Stimulated activated CD8-positive, alpha-beta memory T cell treated with anti-CD3 and anti-CD28 coated beads, Interleukin-15, amount 100 ng/mL, for 48 hours (primary cell): ENCODE measurements at regions not wholly inside any gene's neighbourhood (a gene's known extent, or its start where the extent isn't known, plus 50 kb on each side); places are given as distances from the start of the nearest gene placed in this dataset.
"Not testable (repeated sequence)": the region's sequence is repeated elsewhere in the genome, so short reads cannot be mapped to it uniquely, and the experiment has no call there.

Experiments
- DNase-seq, 2 donors: peaks; one replicate each; pipeline ENCODE4 v3.0.0-alpha.2; 2020; ENCODE audit warnings: low read depth in 2 of 2

DNA sequence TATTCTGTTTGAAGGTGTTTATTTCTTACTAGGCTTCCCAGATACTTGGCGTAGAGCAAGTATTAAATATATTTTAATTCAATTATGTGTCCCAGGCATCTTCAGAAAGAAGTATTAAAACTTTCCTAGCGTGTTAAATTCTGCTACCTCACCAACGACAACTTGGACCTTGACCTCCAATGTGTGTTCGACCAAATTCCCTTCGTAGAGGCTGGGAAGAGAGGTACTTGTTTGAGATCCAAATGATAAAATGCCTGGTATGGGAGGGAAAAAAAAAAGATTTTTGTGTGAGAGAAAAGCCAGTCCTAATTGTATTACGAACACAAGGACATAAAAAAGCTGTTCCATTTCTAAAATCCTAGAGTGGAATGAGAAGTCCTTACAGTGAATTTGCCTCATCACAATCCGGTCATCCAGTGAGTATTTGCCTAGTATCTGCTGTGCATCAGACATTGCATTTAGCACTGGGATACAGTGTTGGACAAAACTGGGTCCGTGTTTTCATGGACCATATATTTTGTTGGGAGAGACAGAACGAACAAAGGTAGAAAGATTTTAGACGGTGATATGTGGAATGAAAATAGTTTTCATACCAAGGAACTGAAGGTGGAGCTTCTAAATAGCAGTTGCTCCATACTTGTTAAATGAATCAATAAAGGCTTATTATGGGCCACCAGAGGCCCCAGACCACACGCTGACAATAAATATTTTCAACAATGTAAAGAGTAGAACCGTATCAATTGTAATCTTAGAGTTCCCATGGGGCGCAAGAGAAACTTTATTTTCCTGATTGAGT lies 103.1 kb downstream of the KIF4B start:
- DNase-seq = no peak

GRCh38 chr5:155125551-155126095 lies 112.1 kb downstream of the KIF4B start:
- no peak for DNase-seq

- DNase-seq = no peak
Measured at GRCh38 chr5:155126573-155126972, 113.0 kb downstream of the KIF4B start.

- DNase-seq = no peak
Measured at GRCh38 chr5:155127552-155127951, 114.0 kb downstream of the KIF4B start.

DNA sequence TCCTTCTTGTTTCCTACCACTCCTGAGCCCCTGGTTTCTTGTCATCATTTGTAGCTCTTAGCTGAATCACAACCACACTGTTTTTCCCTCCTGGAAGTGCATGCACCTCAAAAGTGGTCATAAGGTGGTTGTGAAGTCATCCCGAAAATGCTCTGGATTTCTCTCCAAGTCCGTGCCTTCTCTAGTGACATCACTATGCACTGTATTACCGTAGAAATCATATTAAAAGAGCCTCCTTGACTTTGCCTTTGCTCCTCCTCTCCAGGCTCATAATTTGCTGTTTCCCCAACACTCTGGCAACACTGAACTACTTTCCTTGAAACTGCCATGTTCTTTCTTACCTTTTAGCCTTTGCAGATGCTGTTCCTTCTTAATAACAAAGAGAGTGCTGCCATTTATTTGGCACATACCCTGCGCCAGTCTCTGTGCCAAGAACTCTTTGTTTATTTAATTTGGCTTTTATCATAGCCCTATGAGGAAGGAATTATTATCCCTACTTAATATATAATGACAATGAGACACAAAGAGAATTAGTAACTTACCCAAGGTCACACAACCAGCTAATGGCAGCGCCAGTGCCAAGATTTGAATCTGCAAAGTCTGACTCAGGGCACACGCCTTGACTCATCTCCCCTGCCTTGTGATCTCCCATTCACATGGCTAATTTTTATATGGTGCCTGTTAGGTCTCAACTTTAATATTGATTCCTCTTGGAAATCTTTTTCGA lies 115.4 kb downstream of the KIF4B start:
- no peak for DNase-seq

DNA sequence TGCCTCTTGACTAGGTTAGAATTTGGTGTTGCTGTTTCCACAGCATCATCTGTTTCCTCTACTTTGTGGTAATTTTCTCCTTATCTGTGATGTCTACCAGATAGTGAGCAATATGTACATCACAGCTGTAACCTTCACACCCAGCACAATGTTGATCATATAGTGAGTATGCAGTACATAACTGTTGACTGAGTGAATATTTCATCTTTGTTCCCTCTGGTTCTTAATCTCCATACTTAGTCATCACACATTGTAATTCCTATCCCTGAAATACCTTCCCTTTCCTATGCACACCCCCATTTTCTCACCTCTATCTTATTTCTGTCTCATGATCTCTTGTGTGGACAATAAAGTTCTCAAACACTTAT lies 115.9 kb downstream of the KIF4B start:
- DNase-seq = no peak

DNA sequence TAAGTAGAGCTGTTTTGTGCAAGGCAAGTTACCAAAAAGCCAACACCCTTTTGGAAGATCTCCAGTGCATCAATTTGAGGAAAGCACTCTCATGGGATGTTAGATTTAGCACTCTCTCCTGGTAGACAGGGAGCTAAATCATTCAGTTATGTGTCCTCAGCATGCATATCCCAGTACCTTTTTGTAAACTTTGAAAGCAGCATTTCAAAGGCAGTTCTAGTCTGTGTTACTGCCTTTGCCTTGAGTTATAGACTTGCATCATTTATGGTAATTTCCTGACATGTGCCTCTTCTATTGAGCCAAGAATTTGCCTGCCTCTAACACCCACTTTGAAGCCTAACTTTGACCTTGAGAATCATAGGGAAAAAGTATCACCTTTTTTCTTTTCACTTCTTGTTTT lies 120.6 kb downstream of the KIF4B start:
- DNase-seq = no peak

DNA sequence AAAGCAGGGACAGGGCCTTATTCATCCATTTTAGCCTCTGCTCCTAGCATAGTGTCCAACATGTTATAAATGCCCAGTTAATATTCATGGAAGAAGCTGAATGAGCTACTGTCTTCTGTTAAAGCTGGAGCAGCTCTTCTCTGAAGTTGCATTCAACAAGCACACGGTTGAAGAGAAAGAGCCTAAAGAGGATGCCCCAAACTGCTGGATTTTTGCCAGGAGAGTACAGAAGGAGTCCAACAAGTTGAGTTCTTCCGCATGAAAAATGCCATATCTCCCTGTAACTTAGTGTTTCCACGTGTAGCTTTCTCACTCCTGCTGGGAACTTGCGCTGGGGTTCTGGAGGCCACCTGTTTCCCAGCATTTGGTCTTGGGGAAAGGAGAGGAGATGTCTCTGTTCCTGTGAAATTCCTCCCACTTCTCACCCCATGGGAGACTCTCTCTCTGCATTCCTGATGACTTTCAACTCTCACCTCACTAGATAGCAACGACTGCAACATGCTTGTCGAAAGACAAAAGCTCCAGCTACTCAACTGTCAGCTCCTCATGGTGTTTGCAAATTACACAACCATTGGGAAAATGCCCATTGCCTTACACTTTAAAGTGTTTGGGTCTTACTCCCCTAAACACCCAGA lies 122.8 kb downstream of the KIF4B start:
- no peak for DNase-seq

DNA sequence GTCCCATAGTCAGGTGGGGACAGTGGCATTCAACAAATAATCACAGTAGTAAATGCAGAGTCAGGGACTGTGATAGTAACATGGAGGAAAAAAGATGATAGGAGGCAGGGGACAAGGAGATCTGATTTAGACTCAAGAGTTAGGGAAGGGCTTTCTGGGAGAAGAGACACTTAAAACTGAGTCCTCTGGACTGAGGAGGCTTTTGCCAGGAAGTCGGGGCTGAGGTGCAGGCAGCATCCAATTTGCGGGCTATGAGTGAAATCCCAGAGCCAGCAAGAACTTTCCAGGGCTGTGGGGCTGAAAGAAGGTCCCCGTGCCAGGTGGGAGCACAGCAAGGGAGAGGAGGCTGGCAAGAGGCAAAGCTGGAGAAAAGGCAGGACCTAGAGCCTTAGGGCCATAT lies 124.1 kb downstream of the KIF4B start:
- no peak for DNase-seq

GRCh38 chr5:155140646-155141045 lies 127.1 kb downstream of the KIF4B start:
- no peak for DNase-seq

GRCh38 chr5:155144956-155145355 lies 131.4 kb downstream of the KIF4B start:
- no peak for DNase-seq

DNA sequence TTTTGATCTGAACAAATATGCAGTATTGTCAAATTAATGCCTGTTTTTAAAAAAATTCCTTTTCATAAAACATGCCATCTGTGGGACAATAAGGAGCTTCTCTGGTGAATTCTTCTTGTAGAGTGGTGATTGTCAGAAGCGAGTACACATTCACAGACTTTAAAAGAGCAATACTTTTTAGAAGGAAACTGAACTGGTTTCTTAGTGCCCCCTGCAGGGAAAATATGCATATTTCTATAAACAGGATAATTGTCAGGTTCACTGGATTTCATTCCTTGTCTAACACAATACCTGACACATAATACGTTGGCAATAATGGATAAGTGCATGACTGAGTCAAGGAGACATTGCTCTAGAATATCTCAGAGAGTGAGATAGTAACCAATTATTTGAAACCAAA lies 133.7 kb downstream of the KIF4B start:
- no peak for DNase-seq

DNA sequence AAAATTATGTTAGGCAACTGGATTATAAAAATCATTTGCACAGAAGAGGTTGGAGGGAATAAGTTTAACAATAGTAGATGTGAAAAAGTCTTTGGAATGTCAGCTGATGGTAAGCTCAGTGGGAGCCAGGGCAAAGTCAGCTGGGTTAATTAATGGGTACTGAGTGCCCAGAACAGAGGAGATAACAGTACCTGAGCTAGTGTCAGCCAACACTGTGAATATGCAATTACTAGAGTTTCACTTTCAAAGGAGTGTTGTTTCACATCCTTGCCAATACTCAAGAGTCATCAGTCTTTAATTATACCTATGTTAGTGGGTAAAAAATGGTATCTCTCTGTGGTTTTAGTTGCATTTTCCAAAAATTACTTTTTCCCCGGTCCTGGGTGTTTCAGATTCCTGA lies 135.1 kb downstream of the KIF4B start:
- DNase-seq = no peak

- no peak for DNase-seq
Measured at GRCh38 chr5:155150012-155150411, 136.5 kb downstream of the KIF4B start.

- no peak for DNase-seq
Measured at GRCh38 chr5:155154973-155155372, 141.4 kb downstream of the KIF4B start.

DNA sequence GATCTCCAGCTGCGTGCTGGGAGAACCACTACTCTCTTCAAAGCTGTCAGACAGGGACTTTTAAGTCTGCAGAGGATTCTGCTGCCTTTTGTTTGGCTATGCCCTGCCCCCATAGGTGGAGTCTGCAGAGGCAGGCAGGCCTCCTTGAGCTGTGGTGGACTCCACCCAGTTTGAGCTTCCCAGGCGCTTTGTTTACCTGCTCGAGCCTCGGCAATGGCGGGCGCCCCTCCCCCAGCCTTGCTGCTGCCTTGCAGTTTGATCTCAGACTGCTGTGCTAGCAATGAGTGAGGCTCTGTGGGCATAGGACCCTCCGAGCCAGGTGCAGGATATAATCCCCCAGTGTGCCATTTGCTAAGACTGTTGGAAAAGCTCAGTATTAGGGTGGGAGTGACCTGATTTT lies 149.5 kb downstream of the KIF4B start:
- DNase-seq = not testable (repeated sequence)

DNA sequence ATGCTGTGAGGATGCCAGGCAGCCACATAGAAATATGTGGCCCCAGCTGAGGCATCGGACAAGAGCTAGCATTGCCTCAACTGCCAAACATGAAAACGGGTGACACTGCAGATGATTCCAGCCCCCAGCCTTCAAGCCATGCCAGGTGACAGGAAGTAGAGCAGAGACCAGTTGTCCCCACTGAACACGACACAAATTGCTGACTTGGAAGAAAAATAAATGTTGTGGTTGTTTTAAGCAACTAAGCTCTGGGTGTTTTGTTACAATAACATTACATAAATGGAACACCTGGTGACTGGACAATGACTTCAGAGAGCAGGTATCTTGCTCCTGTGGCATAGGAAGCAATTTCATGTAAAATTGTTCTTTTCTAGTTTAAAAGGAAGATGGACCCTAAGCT lies 154.2 kb downstream of the KIF4B start:
- DNase-seq = no peak

GRCh38 chr5:155181542-155181941 lies 168.0 kb downstream of the KIF4B start:
- no peak for DNase-seq

DNA sequence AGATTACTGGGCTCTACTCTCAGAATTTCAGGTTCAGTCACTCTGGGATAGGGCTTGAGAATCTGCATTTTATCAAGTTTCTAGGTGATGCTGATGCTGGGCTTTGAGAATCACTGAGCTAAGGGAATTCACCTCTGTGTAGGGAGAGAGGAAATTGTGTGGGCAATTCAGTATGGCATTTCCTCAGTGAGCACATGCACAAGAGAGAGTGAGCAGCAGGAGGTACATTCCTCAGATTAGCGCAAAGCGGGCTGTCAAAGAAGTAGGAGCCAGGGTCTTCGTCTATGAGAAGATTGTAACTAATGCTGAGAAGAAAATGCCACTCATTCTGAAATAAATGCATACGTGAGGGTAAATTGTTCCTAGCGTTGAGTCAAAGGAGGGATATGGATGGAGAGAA lies 175.9 kb downstream of the KIF4B start:
- DNase-seq = no peak

- DNase-seq = no peak
Measured at GRCh38 chr5:155189981-155190380, 176.4 kb downstream of the KIF4B start.

DNA sequence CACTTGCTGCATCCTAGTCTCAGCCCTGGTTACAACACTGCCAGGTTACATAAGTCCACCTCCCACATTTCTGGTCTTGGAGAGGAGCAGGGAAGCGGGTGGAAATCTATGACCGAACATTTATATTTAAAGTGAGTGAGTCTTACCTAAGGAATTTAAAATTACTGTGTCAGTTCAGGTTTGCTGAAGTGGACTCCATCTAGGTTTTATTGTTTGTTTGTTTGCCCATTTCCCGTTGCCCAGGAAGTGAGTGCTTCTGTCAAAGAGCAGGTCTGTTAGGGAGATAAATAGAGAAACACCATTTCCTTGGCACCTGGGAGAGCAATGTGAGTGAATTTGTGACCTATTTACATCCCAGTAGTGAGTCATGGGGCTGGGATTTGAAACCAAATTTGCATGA lies 179.5 kb downstream of the KIF4B start:
- DNase-seq = no peak

DNA sequence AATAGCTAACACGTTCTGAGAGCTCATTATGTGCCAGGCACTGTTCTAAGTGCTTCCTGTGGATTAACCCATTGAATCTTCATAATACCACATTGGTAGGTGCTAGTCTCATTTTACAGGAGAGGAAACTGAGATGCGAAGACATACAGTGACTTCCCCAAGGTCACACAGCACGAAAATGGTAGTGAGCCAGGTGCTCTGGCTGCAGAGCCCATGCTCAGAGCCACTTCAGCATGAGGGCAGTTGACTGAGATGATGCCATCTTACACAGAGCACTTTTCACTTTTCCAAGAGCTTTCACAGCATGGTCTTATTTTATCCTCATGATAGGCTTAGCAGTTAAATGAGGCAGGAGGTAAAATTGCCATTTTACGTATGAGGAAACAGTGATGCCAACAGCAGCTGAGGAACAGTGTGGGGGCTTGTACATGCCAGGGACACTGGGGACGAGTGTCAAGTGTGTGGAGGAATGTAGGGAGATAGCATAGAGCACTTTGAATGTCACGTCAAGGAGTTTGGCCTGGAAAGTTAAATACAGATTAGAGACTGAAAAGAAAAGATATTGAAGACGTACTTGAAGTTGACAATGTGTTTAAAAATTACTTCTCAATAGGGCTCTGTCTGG lies 180.0 kb downstream of the KIF4B start:
- DNase-seq = no peak
